Tibial nerve (tissue), 4 donors: ENCODE measurements at regions not wholly inside any gene's neighbourhood (a gene's known extent, or its start where the extent isn't known, plus 50 kb on each side); places are given as distances from the start of the nearest gene placed in this dataset.
"Not testable (repeated sequence)": the region's sequence is repeated elsewhere in the genome, so short reads cannot be mapped to it uniquely, and the experiment has no call there.

Experiments
- DNase-seq, 2 donors: peaks; one replicate each; pipeline ENCODE4 v3.0.0-alpha.2; 2019; ENCODE audit warnings: low spot score in 2 of 2
- H3K27ac ChIP-seq, 4 donors: fragments of 200-600 bp; sonication (generic) in 3 of 4; one replicate each; pipeline ENCODE4 v1.5.1; 2017 to 2019; ENCODE audit warnings: mild to moderate bottlenecking in 1 of 4
- H3K27me3 ChIP-seq, 2 donors: fragments of 200-600 bp; sonication (generic) in 1 of 2; one replicate each; pipeline versions ENCODE4 v1.5.1 to v1.6.0; 2017 to 2019
- H3K36me3 ChIP-seq, 3 donors: fragments of 200-600 bp; sonication (generic); one replicate each; pipeline ENCODE4 v1.5.1; 2018 to 2019
- H3K4me1 ChIP-seq, 4 donors: fragments of 200-600 bp; sonication (generic) in 3 of 4; one replicate each; pipeline ENCODE4 v1.5.1; 2017 to 2019
- H3K4me3 ChIP-seq, 4 donors: fragments of 200-600 bp; sonication (generic) in 3 of 4; one replicate each; pipeline ENCODE4 v1.5.1; 2017 to 2019; ENCODE audit warnings: mild to moderate bottlenecking in 1 of 4, moderate library complexity in 1 of 4
- H3K9me3 ChIP-seq, 4 donors: fragments of 200-600 bp; sonication (generic) in 3 of 4; one replicate each; pipeline ENCODE4 v1.5.1; 2017 to 2019
- EP300 ChIP-seq, 2 donors: sonication (generic); formaldehyde crosslinking; IDR thresholded peaks; one replicate each; pipeline ENCODE4 v1.6.1; 2017; ENCODE audit warnings: antibody characterized with exemption in 2 of 2, mild to moderate bottlenecking in 1 of 2
- POLR2A ChIP-seq, 2 donors: fragments of 450-650 bp; IDR thresholded peaks; one replicate each; pipeline ENCODE4 v1.6.1; 2017; ENCODE audit warnings: antibody characterized with exemption in 2 of 2, mild to moderate bottlenecking in 2 of 2, moderate library complexity in 2 of 2
- WGBS, 2 donors: methylation state at CpG; one replicate each; pipeline ENCODE4 v1.1.5; 2018; 5-methylcytosine and 5-hydroxymethylcytosine counted together
- TF ChIP-seq, protein P1 (sequence below), 5 experiments: fragments of 200-600 bp in 3 of 5; fragments of 450-650 bp in 2 of 5; sonication (generic) in 3 of 5; IDR thresholded peaks; one replicate each; pipeline ENCODE4 v1.5.1; 2016 to 2019; ENCODE audit warnings: antibody characterized with exemption in 5 of 5, mild to moderate bottlenecking in 3 of 5, moderate library complexity in 2 of 5

DNA sequence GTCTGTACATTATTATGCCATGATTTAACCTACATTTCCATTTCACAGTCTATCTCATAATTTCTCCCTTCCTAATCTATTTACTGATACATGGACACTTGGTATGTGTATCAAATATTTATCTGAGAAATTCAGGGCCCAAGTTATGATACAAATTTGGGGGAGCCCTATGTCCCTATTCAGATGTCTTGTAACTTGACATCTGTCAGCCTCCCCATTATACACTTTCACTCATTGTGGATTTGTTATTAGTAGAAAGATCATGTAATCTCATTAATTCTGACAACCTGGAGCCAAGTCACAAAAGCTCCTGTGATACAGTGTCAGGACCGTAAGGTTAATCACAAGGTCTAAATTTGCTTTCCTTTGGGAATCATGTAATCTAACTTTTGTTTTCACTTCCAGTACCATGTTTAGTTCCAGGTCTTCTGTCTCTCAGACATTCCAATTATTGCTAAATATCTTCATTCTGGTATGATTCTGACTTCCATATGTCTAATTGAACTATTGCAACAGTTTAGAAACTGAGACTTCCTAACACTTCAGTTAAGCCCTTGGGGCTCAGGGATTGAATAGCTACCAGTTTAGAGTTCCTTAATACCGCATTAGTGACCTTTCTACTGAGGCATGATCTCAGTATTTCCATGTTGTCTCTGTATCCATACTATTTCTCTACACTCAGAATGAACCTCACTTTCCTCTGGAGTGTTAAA is 182.9 kb upstream of the NUDT12 start:
- Histone ChIP-seq H3K9me3 (no peaks in the 10 kb centered on the region), H3K4me3 (no peak overlapping the region), H3K36me3 (no peaks in the 10 kb centered on the region), H3K27me3 (no peaks in the 10 kb centered on the region), H3K27ac (no peak overlapping the region), H3K4me1 (peaks cover 0 to 7% (median 0%) of the 10 kb centered on the region in 4 donors)
- TF ChIP-seq EP300 (IDR thresholded peaks at IDR 0.05) (no peak), POLR2A (IDR thresholded peaks at IDR 0.05) (no peak)
- TF ChIP-seq, protein P1, sequence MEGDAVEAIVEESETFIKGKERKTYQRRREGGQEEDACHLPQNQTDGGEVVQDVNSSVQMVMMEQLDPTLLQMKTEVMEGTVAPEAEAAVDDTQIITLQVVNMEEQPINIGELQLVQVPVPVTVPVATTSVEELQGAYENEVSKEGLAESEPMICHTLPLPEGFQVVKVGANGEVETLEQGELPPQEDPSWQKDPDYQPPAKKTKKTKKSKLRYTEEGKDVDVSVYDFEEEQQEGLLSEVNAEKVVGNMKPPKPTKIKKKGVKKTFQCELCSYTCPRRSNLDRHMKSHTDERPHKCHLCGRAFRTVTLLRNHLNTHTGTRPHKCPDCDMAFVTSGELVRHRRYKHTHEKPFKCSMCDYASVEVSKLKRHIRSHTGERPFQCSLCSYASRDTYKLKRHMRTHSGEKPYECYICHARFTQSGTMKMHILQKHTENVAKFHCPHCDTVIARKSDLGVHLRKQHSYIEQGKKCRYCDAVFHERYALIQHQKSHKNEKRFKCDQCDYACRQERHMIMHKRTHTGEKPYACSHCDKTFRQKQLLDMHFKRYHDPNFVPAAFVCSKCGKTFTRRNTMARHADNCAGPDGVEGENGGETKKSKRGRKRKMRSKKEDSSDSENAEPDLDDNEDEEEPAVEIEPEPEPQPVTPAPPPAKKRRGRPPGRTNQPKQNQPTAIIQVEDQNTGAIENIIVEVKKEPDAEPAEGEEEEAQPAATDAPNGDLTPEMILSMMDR (IDR thresholded peaks at IDR 0.05), result no peak
- DNase-seq, result no peak
- WGBS, 2 donors, result 88 to 91% methylated on average over 2 of the region's 2 CpGs

DNA sequence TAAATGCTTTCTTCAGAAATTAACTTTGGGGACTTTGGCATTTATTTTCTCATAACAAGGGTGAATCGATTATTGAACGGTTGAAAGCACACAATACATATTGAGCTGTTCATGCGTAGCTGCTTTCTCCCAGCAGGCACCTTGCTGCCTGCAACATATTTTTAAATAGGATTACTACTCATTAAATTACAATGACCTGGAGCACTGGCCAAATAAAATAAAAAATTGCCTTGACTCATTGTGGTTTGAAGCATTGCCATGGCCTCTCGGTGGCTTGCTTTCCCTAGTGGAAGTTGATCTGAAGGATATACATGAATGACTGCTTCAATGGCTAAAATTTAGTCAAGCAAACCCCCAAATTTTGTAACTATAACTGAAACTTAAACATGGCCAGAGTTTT is 181.6 kb upstream of the NUDT12 start:
- H3K27ac ChIP-seq, result no peak overlapping the region
- H3K36me3 ChIP-seq, result no peaks in the 10 kb centered on the region
- DNase-seq, result no peak
- H3K4me1 ChIP-seq, result peaks cover 0 to 7% (median 0%) of the 10 kb centered on the region in 4 donors
- H3K9me3 ChIP-seq, result no peaks in the 10 kb centered on the region
- TF ChIP-seq, protein P1 (IDR thresholded peaks at IDR 0.05), result no peak
- TF ChIP-seq POLR2A (IDR thresholded peaks at IDR 0.05) (no peak), EP300 (IDR thresholded peaks at IDR 0.05) (no peak)
- 55 to 57% methylated on average over 4 of the region's 4 CpGs for WGBS, 2 donors
- H3K27me3 ChIP-seq, result no peaks in the 10 kb centered on the region
- H3K4me3 ChIP-seq, result no peak overlapping the region

DNA sequence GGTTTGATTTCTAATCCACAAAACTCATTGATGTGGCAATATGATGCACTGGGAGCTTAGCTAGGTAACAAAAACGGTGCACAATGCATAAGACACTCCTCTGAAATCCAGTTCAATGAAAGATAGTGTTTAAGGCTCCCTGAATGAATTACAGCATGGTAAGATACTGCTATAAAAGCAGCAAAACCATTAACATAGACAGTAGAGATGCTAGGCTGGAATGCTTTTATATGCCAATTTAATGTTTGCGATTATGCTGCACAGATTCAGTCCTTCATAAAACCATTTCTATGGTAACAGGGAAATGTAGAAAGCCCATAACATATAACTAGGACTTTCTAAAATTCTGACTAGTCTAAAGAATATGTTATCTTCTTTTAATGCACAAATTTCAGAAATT is 180.8 kb upstream of the NUDT12 start:
- Histone ChIP-seq H3K4me1 (peaks cover 0 to 7% (median 0%) of the 10 kb centered on the region in 4 donors), H3K9me3 (no peaks in the 10 kb centered on the region), H3K27ac (no peak overlapping the region), H3K36me3 (no peaks in the 10 kb centered on the region), H3K4me3 (no peak overlapping the region), H3K27me3 (no peaks in the 10 kb centered on the region)
- 53 to 58% methylated on average over 2 of the region's 2 CpGs for WGBS, 2 donors
- no peak for DNase-seq
- TF ChIP-seq POLR2A (IDR thresholded peaks at IDR 0.05) (no peak), EP300 (IDR thresholded peaks at IDR 0.05) (no peak)
- TF ChIP-seq, protein P1 (IDR thresholded peaks at IDR 0.05), result no peak

DNA sequence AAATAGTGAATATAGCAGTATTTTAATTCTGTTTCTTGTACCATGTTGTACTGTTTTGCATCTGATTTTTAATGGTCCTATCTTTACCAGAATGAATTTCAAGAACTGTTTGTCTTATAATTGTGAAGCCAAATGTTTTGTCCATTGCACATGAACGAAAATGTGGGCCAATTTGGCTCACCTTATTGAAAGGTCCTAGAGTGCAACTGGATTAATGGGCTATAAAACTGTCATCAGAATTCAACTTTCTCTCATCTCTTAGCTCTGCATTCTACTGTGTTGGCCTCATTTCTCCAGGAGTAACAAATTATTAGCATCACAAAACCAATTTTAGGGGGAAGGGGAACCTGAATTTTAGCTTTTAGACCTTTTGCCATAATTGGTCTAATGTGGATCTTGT is 179.4 kb upstream of the NUDT12 start:
- no peaks in the 10 kb centered on the region for H3K9me3 ChIP-seq
- peaks cover 0 to 7% (median 0%) of the 10 kb centered on the region in 4 donors for H3K4me1 ChIP-seq
- TF ChIP-seq EP300 (IDR thresholded peaks at IDR 0.05), result no peak
- no peak for TF ChIP-seq POLR2A (IDR thresholded peaks at IDR 0.05)
- TF ChIP-seq, protein P1 (IDR thresholded peaks at IDR 0.05), result no peak
- no peaks in the 10 kb centered on the region for H3K36me3 ChIP-seq
- H3K27ac ChIP-seq, result no peak overlapping the region
- no peak overlapping the region for H3K4me3 ChIP-seq
- 30 to 37% methylated on average over 1 of the region's 1 CpG for WGBS, 2 donors
- no peaks in the 10 kb centered on the region for H3K27me3 ChIP-seq
- peak in 1 of 2 donors; percentile 32 for DNase-seq

DNA sequence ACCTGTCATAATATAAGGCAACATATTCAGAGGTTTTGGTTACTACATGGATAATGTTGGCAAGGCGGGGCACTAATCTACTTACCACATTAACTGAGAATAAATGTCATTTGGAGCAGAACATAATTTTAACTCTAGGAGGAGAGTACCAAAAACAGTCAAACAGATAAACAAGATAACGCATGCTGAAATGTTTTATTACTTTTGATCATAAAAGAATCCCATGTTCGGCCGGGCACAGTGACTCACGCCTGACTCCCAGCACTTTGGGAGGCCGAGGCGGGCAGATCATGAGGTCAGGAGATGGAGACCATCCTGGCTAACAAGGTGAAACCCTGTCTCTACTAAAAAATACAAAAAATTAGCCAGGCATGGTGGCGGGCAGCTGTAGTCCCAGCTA is 173.8 kb upstream of the NUDT12 start:
- not testable (repeated sequence) for DNase-seq

More for the DNA sequence above, 173.8 kb upstream of the NUDT12 start:
- not testable (repeated sequence) for H3K36me3 ChIP-seq, H3K9me3 ChIP-seq, H3K27me3 ChIP-seq, H3K4me1 ChIP-seq, H3K27ac ChIP-seq, H3K4me3 ChIP-seq
- 80 to 90% methylated on average over 8 of the region's 8 CpGs for WGBS, 2 donors
